Mammary epithelial cell (primary cell): ENCODE measurements at regions not wholly inside any gene's neighbourhood (a gene's known extent, or its start where the extent isn't known, plus 50 kb on each side); places are given as distances from the start of the nearest gene placed in this dataset.

Experiments
- EZH2 ChIP-seq: IDR thresholded peaks from 2 replicates; pipeline ENCODE4 v1.6.1; 2012; ENCODE audit warnings: low read length, inconsistent platforms, borderline replicate concordance
- TF ChIP-seq, protein P1 (sequence below), 2 donors: IDR thresholded peaks in 1 of 2; conservative IDR thresholded peaks in 1 of 2; 2 replicates each; pipeline ENCODE4 v1.5.1; 2011 to 2012; ENCODE audit warnings: inconsistent platforms in 2 of 2, low read length in 2 of 2, mild to moderate bottlenecking in 2 of 2, control low read depth in 1 of 2, low read depth in 1 of 2; ENCODE audit not compliant: insufficient read depth in 1 of 2; ENCODE audit errors: extremely low read depth in 1 of 2

DNA sequence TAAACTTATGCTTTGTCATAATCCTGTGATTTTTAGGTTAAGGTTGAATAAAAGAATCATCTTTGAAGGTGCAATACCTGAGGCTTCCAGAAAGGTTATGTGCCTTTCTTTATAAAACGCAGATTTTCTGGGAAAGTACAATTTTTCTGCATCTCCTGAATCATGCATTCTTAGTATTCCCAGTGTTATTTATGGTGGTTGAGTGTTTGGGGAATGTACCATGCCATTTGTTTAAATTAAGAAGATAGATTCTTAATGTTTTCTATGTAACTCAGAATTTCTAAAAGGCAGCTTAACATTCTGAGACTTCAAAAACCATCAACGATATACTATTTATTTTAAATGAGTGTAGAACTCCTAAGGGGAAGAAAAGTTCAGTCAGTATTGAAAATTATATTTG lies 108.1 kb upstream of the FBN2 start:
- TF ChIP-seq, protein P1, sequence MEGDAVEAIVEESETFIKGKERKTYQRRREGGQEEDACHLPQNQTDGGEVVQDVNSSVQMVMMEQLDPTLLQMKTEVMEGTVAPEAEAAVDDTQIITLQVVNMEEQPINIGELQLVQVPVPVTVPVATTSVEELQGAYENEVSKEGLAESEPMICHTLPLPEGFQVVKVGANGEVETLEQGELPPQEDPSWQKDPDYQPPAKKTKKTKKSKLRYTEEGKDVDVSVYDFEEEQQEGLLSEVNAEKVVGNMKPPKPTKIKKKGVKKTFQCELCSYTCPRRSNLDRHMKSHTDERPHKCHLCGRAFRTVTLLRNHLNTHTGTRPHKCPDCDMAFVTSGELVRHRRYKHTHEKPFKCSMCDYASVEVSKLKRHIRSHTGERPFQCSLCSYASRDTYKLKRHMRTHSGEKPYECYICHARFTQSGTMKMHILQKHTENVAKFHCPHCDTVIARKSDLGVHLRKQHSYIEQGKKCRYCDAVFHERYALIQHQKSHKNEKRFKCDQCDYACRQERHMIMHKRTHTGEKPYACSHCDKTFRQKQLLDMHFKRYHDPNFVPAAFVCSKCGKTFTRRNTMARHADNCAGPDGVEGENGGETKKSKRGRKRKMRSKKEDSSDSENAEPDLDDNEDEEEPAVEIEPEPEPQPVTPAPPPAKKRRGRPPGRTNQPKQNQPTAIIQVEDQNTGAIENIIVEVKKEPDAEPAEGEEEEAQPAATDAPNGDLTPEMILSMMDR (conservative IDR thresholded peaks at IDR 0.05 in 1 of 2, IDR thresholded peaks at IDR 0.05 in 1 of 2; ENCODE audit: extremely low read depth in 1 of 2, insufficient read depth in 1 of 2, low read depth in 1 of 2, low read length in 2 of 2) = no peak
- no peak for TF ChIP-seq EZH2
